Choroid plexus epithelial cell (primary cell): ENCODE measurements at regions not wholly inside any gene's neighbourhood (a gene's known extent, or its start where the extent isn't known, plus 50 kb on each side); places are given as distances from the start of the nearest gene placed in this dataset.
"Not testable (repeated sequence)": the region's sequence is repeated elsewhere in the genome, so short reads cannot be mapped to it uniquely, and the experiment has no call there.

Experiments used
- DNase-seq: peaks from one replicate; pipeline ENCODE4 v3.0.0-alpha.2; 2010; ENCODE audit warnings: low read depth
- H3K4me3 ChIP-seq: 2 replicates; pipeline ENCODE4 v1.5.1; 2011; ENCODE audit warnings: low read depth, mild to moderate bottlenecking, control low read depth, low read length, moderate library complexity
- TF ChIP-seq, protein P1 (sequence below): conservative IDR thresholded peaks from 2 replicates; pipeline ENCODE4 v1.5.1; 2011; ENCODE audit warnings: low read depth, mild to moderate bottlenecking, control low read depth, inconsistent platforms, low read length, moderate library complexity

DNA sequence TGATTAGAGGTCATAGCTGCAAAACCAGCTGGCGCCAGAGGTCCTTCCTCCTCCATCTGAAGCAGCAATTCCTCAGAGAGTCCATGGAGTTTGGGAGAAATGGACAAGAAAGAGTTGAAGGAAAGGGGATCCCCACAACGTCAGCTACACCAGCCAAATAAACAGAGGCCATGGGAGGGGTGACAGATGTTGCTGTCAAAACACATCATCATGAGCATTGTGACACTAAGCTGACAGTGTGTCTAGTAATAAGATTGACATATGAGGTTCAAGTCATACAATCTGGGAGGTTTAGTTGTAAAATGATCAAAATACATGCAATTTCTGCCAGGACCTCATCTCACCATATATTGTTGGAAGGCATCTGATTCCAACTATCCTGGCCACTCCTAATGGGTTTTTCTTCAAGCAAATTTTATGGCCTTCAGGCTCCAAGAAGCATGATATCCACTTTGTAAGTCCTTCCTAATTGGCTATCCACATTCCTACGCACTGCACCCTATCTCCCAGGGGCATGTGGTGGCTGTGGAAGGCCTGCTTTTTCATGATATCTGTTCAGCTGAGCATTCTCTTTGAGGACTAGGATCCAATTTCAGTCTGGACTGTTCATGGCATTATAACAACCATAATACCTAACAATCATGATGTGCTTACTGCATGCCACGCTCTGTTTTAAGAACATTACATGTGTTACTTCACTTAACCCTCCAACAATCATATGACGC, 335.0 kb upstream of the ID2 start:
- DNase-seq = no peak
- TF ChIP-seq, protein P1, sequence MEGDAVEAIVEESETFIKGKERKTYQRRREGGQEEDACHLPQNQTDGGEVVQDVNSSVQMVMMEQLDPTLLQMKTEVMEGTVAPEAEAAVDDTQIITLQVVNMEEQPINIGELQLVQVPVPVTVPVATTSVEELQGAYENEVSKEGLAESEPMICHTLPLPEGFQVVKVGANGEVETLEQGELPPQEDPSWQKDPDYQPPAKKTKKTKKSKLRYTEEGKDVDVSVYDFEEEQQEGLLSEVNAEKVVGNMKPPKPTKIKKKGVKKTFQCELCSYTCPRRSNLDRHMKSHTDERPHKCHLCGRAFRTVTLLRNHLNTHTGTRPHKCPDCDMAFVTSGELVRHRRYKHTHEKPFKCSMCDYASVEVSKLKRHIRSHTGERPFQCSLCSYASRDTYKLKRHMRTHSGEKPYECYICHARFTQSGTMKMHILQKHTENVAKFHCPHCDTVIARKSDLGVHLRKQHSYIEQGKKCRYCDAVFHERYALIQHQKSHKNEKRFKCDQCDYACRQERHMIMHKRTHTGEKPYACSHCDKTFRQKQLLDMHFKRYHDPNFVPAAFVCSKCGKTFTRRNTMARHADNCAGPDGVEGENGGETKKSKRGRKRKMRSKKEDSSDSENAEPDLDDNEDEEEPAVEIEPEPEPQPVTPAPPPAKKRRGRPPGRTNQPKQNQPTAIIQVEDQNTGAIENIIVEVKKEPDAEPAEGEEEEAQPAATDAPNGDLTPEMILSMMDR = no peak
- H3K4me3 ChIP-seq = no peak overlapping the region

DNA sequence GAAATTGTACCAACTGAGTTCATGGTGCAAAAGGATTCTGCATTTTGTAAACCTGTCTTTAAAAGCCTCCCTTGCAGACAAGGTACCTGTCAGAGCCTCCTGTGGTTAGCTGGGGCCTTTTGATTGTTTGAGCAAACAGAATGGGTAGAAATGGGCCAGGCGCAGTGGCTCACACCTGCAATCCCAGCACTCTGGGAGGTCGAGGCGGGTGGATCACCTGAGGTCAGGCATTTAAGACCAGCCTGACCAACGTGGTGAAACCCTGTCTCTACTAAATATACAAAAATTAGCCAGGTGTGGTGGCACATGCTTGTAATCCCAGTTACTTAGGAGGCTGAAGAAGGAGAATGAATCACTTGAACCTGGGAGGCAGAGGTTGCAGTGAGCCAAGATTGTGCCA, 332.9 kb upstream of the ID2 start:
- not testable (repeated sequence) for H3K4me3 ChIP-seq, DNase-seq

DNA sequence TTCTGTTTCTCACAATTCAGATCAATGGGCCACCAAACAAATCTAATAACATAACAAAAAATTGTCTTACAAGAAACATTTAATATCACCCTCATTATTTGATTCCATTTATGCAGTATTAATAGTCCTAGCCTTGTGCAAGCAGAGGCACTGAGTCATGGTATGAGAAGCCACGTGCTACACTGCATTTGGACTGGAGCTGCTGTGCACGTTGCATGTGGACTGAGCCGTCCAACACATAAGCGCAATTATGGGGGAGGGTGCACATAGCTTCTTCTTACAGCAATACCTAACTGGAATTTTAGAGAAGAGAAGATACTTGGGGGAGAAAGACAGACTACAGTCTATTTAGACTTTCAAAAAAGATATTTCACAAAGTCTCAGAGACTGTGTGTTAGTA, 329.6 kb upstream of the ID2 start:
- no peak overlapping the region for H3K4me3 ChIP-seq
- TF ChIP-seq, protein P1 = no peak
- no peak for DNase-seq

DNA sequence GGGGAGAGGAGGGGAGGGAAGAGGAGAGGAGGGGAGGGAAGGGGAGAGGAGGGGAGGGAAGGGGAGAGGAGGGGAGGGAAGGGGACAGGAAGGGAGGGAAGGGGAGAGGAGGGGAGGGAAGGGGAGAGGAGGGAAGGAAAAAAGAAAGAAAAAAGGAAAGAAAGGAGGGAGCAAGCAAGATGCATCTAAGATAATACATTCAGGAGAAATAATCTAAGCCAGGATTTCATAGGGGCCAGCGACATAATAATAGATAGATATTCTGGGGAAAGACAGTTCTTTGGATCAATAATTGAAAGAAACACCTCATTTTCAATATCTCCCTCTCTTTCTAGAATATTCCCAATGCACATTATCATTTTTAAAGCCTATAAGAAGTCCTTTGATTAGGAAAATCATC, 328.9 kb upstream of the ID2 start:
- TF ChIP-seq, protein P1 = no peak
- no peak overlapping the region for H3K4me3 ChIP-seq

DNA sequence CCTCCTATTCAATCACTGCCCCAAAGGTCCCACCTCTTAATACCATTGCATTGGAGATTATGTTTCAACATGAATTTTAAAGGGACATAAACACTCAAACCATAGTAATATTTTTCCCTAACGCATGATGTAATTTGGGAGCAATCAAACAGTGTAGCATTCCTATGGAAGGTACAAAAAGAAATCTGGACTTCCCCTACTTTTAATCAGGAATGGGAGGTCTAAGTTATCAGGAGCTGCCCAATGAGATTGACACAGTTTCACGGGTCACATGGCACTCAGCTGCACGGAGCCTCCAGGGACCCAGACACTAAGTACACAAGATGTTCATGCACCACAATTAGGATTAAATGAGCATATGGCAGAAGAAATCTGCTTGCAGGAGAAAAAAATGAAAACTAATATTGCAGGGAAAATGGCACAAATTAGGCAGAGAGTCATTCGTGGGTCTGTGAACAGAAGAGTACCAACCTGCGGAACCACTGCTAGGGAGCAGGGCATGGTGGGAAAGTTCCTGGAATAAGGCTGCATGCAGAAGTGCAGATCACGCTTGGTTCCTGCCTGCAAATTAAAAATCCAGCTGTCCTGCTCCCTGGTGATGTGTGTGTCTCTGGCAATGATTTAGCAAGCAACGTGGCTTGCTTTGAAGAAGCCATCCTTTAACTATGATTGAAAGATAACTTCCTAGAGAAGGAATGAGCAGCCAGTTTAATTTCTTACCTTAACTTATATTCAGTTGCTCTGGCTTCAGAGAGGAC, 326.6 kb upstream of the ID2 start:
- DNase-seq = no peak
- TF ChIP-seq, protein P1 = no peak
- no peak overlapping the region for H3K4me3 ChIP-seq

More for the DNA sequence above, 328.9 kb upstream of the ID2 start:
- no peak for DNase-seq

DNA sequence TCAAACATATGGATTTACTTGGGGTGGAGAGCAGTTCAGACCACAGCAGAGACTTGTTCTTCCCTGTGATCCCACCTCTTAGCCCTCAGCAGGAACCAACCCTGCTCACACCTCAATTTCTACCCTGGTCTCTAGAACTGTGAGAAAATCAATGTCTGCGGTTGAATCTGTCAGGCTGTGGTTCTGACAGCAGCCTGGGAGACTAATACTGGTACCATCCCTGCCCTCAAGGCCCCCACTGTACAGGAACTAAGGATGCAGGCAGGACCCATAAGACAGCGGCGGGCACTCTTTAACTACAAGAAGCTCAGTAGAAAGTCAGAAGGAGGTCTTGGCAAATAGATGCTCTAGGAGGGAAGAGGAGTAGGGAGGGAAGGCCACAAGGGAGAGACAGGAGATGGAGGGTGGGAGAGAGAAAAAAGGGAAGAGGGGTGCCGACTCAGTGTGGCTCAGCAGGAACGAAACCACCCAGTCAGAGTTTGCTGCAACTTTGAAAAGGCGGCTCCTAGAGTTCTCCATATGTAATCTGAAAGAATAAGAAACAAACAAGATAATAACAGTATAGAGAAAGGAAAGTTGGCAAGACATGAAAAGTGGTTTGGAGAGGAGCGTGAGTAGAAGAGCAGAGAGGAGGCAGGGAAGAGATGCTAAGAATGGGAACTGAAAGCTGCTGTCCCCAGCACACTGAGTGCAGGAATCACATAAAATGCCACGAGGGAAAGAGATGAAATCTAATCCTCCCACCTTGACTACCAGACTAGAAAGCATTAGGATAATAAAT, 323.9 kb upstream of the ID2 start:
- no peak for DNase-seq

DNA sequence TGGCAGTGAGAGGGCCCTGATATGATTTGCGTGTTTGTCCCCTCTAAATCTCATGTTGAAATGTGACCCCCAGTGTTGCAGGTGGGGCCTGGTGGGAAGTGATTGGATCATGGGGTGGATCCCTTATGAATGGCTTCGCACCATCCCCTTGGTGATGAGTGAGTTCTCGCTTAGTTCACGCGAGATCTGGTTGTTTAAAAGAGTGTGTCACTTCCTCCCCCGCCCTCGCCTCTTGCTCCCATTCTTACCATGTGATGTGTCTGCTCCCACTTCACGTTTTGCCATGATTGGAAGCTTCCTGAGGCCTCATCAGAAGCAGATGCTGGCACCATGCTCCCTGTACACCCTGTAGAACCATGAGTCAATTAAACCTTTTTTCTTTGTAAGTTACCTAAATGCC, 319.9 kb upstream of the ID2 start:
- TF ChIP-seq, protein P1 = no peak
- H3K4me3 ChIP-seq = no peak overlapping the region
- DNase-seq = no peak

More for the DNA sequence above, 323.9 kb upstream of the ID2 start:
- TF ChIP-seq, protein P1 = no peak
- H3K4me3 ChIP-seq = no peak overlapping the region
